ENCODE measurements at regions not wholly inside any gene's neighbourhood (a gene's known extent, or its start where the extent isn't known, plus 50 kb on each side); places are given as distances from the start of the nearest gene placed in this dataset.
"Not testable (repeated sequence)": the region's sequence is repeated elsewhere in the genome, so short reads cannot be mapped to it uniquely, and the experiment has no call there.

GRCh38 chr3:162704799-162705385, 1208.3 kb downstream of the OTOL1 start:
- H3K9ac ChIP-seq (ENCODE audit: extremely low read depth, insufficient read length, low read length) = no peak overlapping the region
- Mint-ChIP-seq H3K9me3 (peaks cover 9 to 14% of the 10 kb centered on the region in 2 experiments; a peak in 4 of 5 replicates), H3K4me1 (peaks cover 0 to 13% of the 10 kb centered on the region in 2 experiments; a peak in 2 of 4 replicates), H3K36me3 (ENCODE audit: insufficient read depth in 1 of 3, low read depth in 3 of 3) (peaks cover 10 to 15% (median 11%) of the 10 kb centered on the region in 3 experiments), H3K4me3 (no peak overlapping the region), H3K27me3 (ENCODE audit: low read depth) (no peaks in the 10 kb centered on the region; the same call in 1 of the 2 replicates), H3K27ac (peak overlapping the region in 1 of 3 experiments; percentile 61; a peak in 2 of 7 replicates)
- H4K8ac ChIP-seq (replicated peaks; ENCODE audit: insufficient read length, low read depth, low read length) = no peak overlapping the region
- no peaks in the 10 kb centered on the region for H3K23me2 ChIP-seq (ENCODE audit: insufficient read length, low read depth, low read length, poor library complexity, severe bottlenecking)
- H3K14ac ChIP-seq (ENCODE audit: insufficient read depth, low read length) = no peak overlapping the region
- no peak overlapping the region for H2BK15ac ChIP-seq (ENCODE audit: low read depth, low read length)
- no peak for DNase-seq
- no peak overlapping the region for H2BK5ac ChIP-seq (ENCODE audit: insufficient read length, low read length)
- H2AFZ ChIP-seq (ENCODE audit: low read length) = no peak overlapping the region
- no peaks in the 10 kb centered on the region for H3K27me3 ChIP-seq (ENCODE audit: insufficient read depth, low read length)
- no peaks in the 10 kb centered on the region for H4K20me1 ChIP-seq (ENCODE audit: control insufficient read depth, insufficient read depth, insufficient read length)
- H4K91ac ChIP-seq (ENCODE audit: insufficient read length, low read depth, low read length) = no peak overlapping the region
- no peak overlapping the region for H2AK5ac ChIP-seq (ENCODE audit: insufficient read length, low read length)
- H3K9me3 ChIP-seq (ENCODE audit: control insufficient read depth, low read depth, low read length) = no peaks in the 10 kb centered on the region
- H3K79me2 ChIP-seq (ENCODE audit: insufficient read depth, low read length) = no peaks in the 10 kb centered on the region
- no peak overlapping the region for H3K18ac ChIP-seq (ENCODE audit: insufficient read length, low read depth, low read length)
- H3T11ph ChIP-seq (ENCODE audit: low read length) = no peak overlapping the region
- H3K4me1 ChIP-seq (ENCODE audit: insufficient read depth, low read length) = no peaks in the 10 kb centered on the region
- TF ChIP-seq CTCF (conservative IDR thresholded peaks at IDR 0.05) = no peak
- H4K5ac ChIP-seq (ENCODE audit: insufficient read length, low read depth, low read length) = no peak overlapping the region
- H2BK120ac ChIP-seq (ENCODE audit: low read depth, low read length, poor library complexity, severe bottlenecking) = no peak overlapping the region
- no peak overlapping the region for H3K56ac ChIP-seq (ENCODE audit: insufficient read length, low read depth, low read length)
- no peak overlapping the region for H3K27ac ChIP-seq (ENCODE audit: insufficient read length, low read depth, low read length)
- H3K79me1 ChIP-seq (ENCODE audit: insufficient read depth, low read depth, low read length, poor library complexity, severe bottlenecking) = no peaks in the 10 kb centered on the region
- H3K4me2 ChIP-seq (ENCODE audit: insufficient read depth, insufficient read length, low read length) = no peak overlapping the region
- no peak overlapping the region for H3K4ac ChIP-seq (ENCODE audit: low read depth, low read length)
- no peak overlapping the region for H2BK12ac ChIP-seq (ENCODE audit: insufficient read length, low read depth, low read length)
- H3K23ac ChIP-seq (ENCODE audit: insufficient read length, low read depth, low read length) = no peak overlapping the region
- WGBS (ENCODE audit: extremely low coverage, insufficient read length, low lambda C conversion rate) = no CpG with 5 or more reads among the region's 5 CpGs
- H2BK20ac ChIP-seq (ENCODE audit: low read depth, low read length, poor library complexity, severe bottlenecking) = no peak overlapping the region

GRCh38 chr3:162708394-162708793, 1211.8 kb downstream of the OTOL1 start:
- not testable (repeated sequence) for H3K23me2 ChIP-seq (ENCODE audit: insufficient read length, low read depth, low read length, poor library complexity, severe bottlenecking); H3K27ac ChIP-seq (ENCODE audit: insufficient read length, low read depth, low read length); H3T11ph ChIP-seq (ENCODE audit: low read length); H3K27ac Mint-ChIP-seq; H3K56ac ChIP-seq (ENCODE audit: insufficient read length, low read depth, low read length); H2BK20ac ChIP-seq (ENCODE audit: low read depth, low read length, poor library complexity, severe bottlenecking); H3K27me3 ChIP-seq (ENCODE audit: insufficient read depth, low read length); H3K9me3 ChIP-seq (ENCODE audit: control insufficient read depth, low read depth, low read length); DNase-seq; H3K27me3 Mint-ChIP-seq (ENCODE audit: low read depth); H4K5ac ChIP-seq (ENCODE audit: insufficient read length, low read depth, low read length); H3K4me3 Mint-ChIP-seq; H3K9ac ChIP-seq (ENCODE audit: extremely low read depth, insufficient read length, low read length); H2AK5ac ChIP-seq (ENCODE audit: insufficient read length, low read length); H3K14ac ChIP-seq (ENCODE audit: insufficient read depth, low read length); H2AFZ ChIP-seq (ENCODE audit: low read length); H3K4me1 ChIP-seq (ENCODE audit: insufficient read depth, low read length); H4K20me1 ChIP-seq (ENCODE audit: control insufficient read depth, insufficient read depth, insufficient read length); H3K4ac ChIP-seq (ENCODE audit: low read depth, low read length); H4K8ac ChIP-seq (replicated peaks; ENCODE audit: insufficient read length, low read depth, low read length); H2BK120ac ChIP-seq (ENCODE audit: low read depth, low read length, poor library complexity, severe bottlenecking); H3K9me3 Mint-ChIP-seq; H3K23ac ChIP-seq (ENCODE audit: insufficient read length, low read depth, low read length); H2BK5ac ChIP-seq (ENCODE audit: insufficient read length, low read length); H3K18ac ChIP-seq (ENCODE audit: insufficient read length, low read depth, low read length); H2BK12ac ChIP-seq (ENCODE audit: insufficient read length, low read depth, low read length); H3K4me2 ChIP-seq (ENCODE audit: insufficient read depth, insufficient read length, low read length); H4K91ac ChIP-seq (ENCODE audit: insufficient read length, low read depth, low read length); H2BK15ac ChIP-seq (ENCODE audit: low read depth, low read length); H3K79me1 ChIP-seq (ENCODE audit: insufficient read depth, low read depth, low read length, poor library complexity, severe bottlenecking); H3K79me2 ChIP-seq (ENCODE audit: insufficient read depth, low read length)
- Mint-ChIP-seq H3K4me1 (peaks cover 0 to 23% of the 10 kb centered on the region in 2 experiments; a peak in 2 of 4 replicates), H3K36me3 (ENCODE audit: insufficient read depth in 1 of 3, low read depth in 3 of 3) (peaks cover 10 to 15% (median 11%) of the 10 kb centered on the region in 3 experiments)
- no CpG with 5 or more reads among the region's 2 CpGs for whole genome bisulfite sequencing (ENCODE audit: extremely low coverage, insufficient read length, low lambda C conversion rate)

Measured in H9 (cell line).